ENCODE measurements at regions not wholly inside any gene's neighbourhood (a gene's known extent, or its start where the extent isn't known, plus 50 kb on each side); places are given as distances from the start of the nearest gene placed in this dataset.

DNA sequence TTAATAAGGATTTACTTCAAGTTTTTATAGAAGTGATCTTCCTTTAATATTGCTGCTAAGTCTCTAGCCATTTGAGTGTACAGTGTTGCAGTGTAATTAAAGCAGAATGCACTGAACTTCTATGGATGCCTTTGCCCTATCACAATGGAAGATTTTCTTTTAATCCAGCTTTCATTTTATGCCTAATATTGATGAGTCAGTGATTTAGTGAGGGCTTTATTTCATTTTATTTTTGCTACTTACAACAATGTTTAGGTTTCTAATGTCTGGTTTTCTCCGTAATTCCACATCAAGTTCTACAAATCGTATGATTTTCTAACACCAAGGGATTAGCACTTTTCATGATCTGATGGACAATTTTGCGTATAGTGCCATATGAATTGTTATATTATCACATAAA, 504.1 kb downstream of the PCDH11X start:
- TF ChIP-seq, protein P1, sequence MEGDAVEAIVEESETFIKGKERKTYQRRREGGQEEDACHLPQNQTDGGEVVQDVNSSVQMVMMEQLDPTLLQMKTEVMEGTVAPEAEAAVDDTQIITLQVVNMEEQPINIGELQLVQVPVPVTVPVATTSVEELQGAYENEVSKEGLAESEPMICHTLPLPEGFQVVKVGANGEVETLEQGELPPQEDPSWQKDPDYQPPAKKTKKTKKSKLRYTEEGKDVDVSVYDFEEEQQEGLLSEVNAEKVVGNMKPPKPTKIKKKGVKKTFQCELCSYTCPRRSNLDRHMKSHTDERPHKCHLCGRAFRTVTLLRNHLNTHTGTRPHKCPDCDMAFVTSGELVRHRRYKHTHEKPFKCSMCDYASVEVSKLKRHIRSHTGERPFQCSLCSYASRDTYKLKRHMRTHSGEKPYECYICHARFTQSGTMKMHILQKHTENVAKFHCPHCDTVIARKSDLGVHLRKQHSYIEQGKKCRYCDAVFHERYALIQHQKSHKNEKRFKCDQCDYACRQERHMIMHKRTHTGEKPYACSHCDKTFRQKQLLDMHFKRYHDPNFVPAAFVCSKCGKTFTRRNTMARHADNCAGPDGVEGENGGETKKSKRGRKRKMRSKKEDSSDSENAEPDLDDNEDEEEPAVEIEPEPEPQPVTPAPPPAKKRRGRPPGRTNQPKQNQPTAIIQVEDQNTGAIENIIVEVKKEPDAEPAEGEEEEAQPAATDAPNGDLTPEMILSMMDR (IDR thresholded peaks at IDR 0.05; ENCODE audit: extremely low read depth in 1 of 2, insufficient read depth in 1 of 2, low read depth in 1 of 2, low read length in 2 of 2) = no peak
- TF ChIP-seq POLR2AphosphoS5 (IDR thresholded peaks at IDR 0.05; ENCODE audit: insufficient read depth, low read depth, low read length) (no peak), POLR2A (IDR thresholded peaks at IDR 0.05; ENCODE audit: low read depth, low read length) (no peak), EZH2 (IDR thresholded peaks at IDR 0.05; ENCODE audit: borderline replicate concordance, low read depth, low read length, severe bottlenecking) (no peak), FOS (IDR thresholded peaks at IDR 0.05; ENCODE audit: borderline replicate concordance, insufficient read depth, low read length) (no peak), GATA2 (IDR thresholded peaks at IDR 0.05; ENCODE audit: insufficient read depth, insufficient read length, low read depth, low read length) (no peak), JUN (IDR thresholded peaks at IDR 0.05; ENCODE audit: borderline replicate concordance, insufficient read depth, insufficient read length, low read depth) (no peak), MYC (IDR thresholded peaks at IDR 0.05; ENCODE audit: low read depth, low read length) (no peak)
- TF ChIP-seq, protein P2, sequence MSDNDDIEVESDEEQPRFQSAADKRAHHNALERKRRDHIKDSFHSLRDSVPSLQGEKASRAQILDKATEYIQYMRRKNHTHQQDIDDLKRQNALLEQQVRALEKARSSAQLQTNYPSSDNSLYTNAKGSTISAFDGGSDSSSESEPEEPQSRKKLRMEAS (IDR thresholded peaks at IDR 0.05; ENCODE audit: insufficient read depth, insufficient read length) = no peak

All from endothelial cell of umbilical vein (primary cell).